HG03025 (cell line): ENCODE measurements at regions not wholly inside any gene's neighbourhood (a gene's known extent, or its start where the extent isn't known, plus 50 kb on each side); places are given as distances from the start of the nearest gene placed in this dataset.
"Not testable (repeated sequence)": the region's sequence is repeated elsewhere in the genome, so short reads cannot be mapped to it uniquely, and the experiment has no call there.

Source experiments
- ATAC-seq: cut with Tn5 transposase; IDR thresholded peaks from one replicate; pipeline ENCODE4 v1.9.1; 2021; ENCODE audit warnings: mild to moderate bottlenecking, moderate library complexity; ENCODE audit not compliant: unreplicated experiment, low FRiP score

- no peak for ATAC-seq
Observed at GRCh38 chr9:31114346-31114745, 1270.1 kb upstream of the ACO1 start.

- no peak for ATAC-seq
Observed at GRCh38 chr9:31119890-31120454, 1264.5 kb upstream of the ACO1 start.

GRCh38 chr9:31124389-31124788, 1260.1 kb upstream of the ACO1 start:
- ATAC-seq = no peak

DNA sequence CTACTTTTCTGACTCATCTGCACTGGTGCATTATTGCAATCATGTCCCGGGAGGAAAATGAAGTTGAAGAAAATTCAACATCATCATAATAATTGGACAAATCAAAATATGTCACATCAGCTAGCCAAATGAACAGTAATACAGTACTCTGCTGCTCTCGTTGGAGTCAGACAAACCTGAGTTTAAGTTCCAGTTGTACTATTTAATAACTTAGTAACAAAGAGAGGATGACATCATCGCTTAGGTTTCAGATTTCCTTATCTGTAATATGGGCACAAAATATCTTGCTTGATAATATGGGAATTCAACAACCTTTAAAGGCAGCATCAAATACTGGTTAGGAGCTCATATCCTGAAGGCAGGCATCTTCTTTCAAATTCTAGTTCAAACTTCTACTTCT, 1248.9 kb upstream of the ACO1 start:
- ATAC-seq = no peak

GRCh38 chr9:31136524-31136923, 1247.9 kb upstream of the ACO1 start:
- no peak for ATAC-seq

- ATAC-seq = no peak
Observed at GRCh38 chr9:31137176-31138160, 1247.0 kb upstream of the ACO1 start.

DNA sequence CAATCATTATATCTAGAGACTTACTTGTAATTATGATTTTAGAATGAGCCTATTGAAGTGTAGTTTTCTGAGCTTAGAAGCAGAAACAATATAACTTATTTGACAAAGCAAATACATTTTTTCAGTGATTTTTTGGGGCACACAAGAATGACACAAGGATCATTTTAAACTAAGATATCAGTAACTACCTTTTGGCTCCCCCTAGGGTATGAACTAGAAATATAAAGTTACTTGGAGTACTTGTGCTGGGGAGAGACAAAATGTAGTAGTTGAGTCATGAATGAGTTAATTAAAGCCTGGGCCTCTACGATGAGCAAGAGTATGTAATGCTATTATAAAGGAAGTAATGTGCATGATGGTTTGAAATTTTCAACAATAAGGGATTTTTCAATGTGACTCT, 1244.1 kb upstream of the ACO1 start:
- no peak for ATAC-seq

- no peak for ATAC-seq
Observed at GRCh38 chr9:31142456-31142855, 1242.0 kb upstream of the ACO1 start.

DNA sequence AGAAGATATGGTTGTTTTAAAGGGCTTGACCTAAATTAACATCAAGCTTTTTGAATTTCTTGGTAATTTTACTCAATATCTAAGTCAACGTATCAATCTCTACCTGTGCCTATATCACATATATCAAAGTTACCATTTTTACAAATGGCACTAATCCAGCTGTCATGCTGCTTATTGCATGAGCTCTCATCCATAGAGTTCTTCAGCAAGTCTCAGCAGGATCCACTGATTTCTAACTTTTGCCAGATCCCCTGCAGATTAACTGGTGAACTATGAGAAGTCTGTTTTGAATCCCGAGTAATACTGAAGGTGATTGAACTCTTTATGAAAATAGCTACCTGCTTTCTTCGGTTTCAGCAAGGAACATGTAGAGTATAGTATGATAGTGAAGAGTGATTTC, 1239.8 kb upstream of the ACO1 start:
- ATAC-seq = no peak

- no peak for ATAC-seq
Observed at GRCh38 chr9:31146485-31147166, 1237.8 kb upstream of the ACO1 start.

GRCh38 chr9:31153250-31153840, 1231.1 kb upstream of the ACO1 start:
- ATAC-seq = no peak

DNA sequence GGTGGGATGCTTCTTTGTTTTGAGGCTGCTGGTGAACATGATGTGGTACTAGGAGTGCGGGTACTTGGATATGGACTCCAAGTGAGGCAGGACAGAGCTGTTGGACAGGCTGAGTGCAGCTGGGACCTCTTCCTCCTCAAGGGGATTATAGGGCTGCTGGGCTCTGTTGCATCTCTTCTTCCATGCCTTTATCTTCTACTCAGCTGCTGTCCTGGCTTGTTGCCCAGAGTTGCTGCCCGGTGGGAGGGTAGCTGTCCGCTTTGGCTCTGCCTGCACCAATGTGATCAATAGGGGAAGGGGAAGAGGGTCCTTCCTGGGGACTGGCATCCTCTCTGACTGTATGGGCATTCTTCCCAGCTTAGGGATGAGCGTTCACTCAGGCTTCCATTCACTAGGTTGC, 1217.9 kb upstream of the ACO1 start:
- ATAC-seq = no peak

DNA sequence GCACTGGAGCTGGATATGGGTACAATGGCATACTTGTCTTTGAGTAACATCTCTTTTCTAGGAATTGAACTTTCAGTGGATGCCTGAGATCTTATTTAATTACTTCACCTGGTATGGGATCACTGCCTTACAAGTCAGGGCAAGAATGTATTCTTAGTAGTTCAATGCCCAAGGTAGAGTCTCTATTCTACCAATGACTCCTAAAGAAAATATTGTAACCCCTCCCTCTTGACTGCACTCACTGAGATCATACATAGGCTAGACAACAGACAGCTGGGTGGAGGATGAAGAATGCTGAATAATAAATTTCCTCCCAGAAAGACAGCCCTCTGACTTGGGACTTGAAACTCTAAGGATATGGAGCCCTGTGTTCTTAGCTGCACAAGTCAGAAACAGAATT, 1216.3 kb upstream of the ACO1 start:
- no peak for ATAC-seq

DNA sequence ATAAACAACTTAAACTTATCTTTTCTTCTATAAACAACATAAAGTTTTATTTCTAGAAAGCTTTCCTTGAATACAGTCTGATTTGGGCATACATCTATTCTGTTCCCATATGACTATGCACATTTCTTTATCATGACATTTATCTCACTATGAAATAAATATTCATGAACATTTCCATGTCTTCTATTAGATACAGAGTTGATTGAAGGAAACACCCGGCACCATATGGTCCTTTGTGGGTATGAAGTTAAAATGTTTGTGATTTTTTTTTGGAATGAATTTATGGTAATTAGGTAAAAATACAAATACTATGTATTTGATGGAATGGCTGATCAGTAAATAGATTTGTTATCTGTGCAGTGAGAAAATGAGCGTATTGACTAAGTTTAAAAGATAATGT, 1209.8 kb upstream of the ACO1 start:
- no peak for ATAC-seq

- no peak for ATAC-seq
Observed at GRCh38 chr9:31183866-31184265, 1200.6 kb upstream of the ACO1 start.

DNA sequence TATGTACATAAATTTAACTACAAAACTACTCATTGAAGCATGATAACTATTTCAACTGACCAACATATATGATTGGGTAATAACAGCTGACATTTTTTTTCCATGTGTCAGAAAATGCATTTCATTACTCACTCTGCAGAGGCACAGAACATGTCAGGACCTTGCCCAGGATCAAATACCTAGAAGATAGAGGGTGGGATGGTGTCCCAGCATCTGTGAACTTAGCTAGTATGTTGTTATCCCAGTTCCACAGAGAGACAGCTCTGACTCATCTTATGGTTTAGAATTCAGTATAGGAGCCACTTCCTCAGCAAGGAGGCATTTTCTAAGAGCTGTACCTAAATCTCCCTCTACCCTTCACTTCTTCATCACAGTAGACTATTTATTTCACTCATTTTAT, 1198.6 kb upstream of the ACO1 start:
- no peak for ATAC-seq

- ATAC-seq = no peak
Observed at GRCh38 chr9:31188496-31188895, 1195.9 kb upstream of the ACO1 start.

DNA sequence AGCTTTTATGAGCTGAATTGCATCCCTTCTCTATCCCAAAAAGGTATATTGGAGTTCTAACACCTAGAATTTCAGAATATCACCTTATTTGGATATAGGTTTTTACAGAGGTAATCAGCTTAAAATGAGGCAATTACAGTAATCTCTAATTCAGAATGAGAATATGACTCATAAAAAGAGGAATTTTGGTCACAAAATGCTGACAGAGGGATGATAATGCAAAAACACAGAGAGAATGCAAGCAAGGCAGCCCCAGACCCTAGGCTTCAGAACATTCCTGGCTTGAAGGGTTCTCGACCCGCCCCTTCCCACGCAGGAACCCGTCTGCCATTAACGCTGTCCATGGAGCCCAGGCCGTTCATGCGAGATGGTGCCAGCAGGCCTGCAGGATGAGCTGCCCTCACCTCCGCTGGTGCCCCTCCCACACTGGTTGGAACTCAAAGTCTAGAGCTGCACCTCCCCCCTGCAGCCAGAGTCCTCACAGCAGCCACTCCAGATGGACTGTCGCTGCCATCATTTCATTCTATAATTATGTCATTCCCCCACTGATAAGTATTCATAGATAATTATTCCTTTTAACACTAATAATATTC, 1173.4 kb upstream of the ACO1 start:
- no peak for ATAC-seq

GRCh38 chr9:31229976-31230375, 1154.5 kb upstream of the ACO1 start:
- ATAC-seq = not testable (repeated sequence)

- ATAC-seq = no peak
Observed at GRCh38 chr9:31232485-31232884, 1152.0 kb upstream of the ACO1 start.

- no peak for ATAC-seq
Observed at GRCh38 chr9:31236344-31236743, 1148.1 kb upstream of the ACO1 start.
